HK-2 (cell line): ENCODE measurements at regions not wholly inside any gene's neighbourhood (a gene's known extent, or its start where the extent isn't known, plus 50 kb on each side); places are given as distances from the start of the nearest gene placed in this dataset.
A peak's percentile ranks its signal among the peaks of the same experiment; 100 is the strongest.
"Not testable (repeated sequence)": the region's sequence is repeated elsewhere in the genome, so short reads cannot be mapped to it uniquely, and the experiment has no call there.

Source experiments
- DNase-seq: peaks from one replicate; pipeline ENCODE4 v3.0.0-alpha.2; 2018; ENCODE audit not compliant: unreplicated experiment

DNA sequence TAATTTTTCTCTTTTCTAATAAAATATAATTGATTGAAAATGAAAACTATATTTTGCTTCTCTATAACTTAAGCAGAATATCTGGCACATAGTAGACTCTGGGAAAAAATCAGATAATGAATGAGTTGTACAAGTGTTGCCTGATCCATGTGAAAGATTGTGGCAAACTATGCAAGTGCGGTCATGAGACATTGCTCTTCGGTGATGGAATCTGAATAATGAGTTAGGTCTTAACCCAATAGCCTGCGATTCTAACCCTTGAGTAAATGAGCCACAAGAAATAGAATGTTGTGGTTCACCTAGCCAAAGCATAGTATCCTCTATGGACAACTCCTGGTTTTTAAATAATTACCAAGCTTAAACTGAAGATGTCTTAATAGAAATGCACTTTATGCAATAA is 333.7 kb upstream of the LUZP2 start:
- no peak for DNase-seq

DNA sequence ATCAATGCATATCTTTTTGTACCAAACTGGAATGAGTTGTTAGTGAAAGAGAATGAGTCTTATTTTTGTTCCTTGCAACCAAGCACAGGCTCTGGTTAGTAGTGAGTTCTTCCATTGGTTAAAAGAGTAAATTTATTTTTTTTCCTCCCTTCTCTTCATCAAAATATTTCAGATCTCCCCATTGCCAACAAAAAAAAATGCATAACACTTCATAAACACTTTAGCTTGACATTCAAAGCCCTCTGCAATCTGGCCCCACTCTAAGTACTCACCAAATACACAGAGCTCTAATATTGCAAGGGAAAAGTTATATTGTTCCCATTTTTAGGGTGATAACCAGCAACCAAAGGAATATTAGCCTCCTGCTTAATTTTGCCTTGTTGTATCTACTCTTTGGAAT is 333.0 kb upstream of the LUZP2 start:
- DNase-seq = no peak

DNA sequence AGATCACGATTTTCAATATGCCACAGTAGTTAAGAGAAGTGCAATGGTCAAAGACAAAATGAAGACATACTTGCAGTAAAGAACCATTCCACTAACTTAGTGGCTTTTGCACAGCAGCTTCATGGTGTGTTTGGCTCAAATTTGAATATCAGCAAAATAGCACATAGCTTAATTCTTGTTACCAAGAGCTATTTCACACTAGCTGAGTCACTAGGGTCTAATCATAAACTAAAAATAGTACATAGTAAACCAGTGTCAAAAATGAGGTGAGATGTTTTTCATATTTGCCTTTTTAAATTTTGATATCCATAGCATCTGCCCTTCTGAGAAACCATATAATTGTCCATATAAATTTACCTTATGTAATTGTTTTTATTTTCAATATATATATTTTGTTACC is 325.0 kb upstream of the LUZP2 start:
- DNase-seq = no peak

- no peak for DNase-seq
Measured at GRCh38 chr11:24181395-24182047, 315.3 kb upstream of the LUZP2 start.

- not testable (repeated sequence) for DNase-seq
Measured at GRCh38 chr11:24185535-24185934, 311.3 kb upstream of the LUZP2 start.

DNA sequence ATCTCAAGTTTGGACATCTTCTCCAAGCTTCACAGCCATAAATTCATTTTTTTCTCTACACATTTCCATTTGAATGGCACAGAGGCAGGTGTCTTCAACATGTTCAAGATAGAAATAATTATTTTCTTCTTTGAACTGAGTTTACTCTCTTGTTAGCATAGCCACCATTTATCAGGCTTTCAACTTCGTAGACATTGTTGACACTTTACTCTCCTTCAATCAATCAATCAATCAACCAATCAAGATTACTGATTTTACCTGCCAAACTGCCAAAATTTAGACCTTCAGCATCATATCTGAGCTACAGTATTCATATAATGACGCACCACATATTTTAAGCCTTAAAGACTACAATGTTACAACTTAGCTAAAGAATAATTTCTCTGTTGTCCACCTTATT is 300.1 kb upstream of the LUZP2 start:
- no peak for DNase-seq

DNA sequence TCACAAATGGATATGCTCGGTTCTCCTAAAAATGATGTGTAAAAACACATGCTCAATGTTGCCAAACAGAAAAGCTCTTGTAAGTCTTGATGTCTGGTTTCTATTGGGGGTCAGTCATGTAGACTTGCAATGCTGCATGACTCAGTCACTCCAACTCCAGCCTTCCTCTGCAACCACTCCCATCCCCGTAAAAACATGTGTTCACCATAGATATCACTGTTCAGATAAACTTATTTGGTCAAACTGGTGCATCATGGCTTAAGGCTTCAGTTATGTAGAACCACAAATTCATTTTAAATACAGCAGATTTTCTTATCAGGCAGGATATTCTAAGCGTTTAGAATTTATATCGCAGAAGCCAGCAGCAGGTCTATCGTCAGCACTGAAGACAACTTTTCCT is 298.4 kb upstream of the LUZP2 start:
- DNase-seq = no peak

DNA sequence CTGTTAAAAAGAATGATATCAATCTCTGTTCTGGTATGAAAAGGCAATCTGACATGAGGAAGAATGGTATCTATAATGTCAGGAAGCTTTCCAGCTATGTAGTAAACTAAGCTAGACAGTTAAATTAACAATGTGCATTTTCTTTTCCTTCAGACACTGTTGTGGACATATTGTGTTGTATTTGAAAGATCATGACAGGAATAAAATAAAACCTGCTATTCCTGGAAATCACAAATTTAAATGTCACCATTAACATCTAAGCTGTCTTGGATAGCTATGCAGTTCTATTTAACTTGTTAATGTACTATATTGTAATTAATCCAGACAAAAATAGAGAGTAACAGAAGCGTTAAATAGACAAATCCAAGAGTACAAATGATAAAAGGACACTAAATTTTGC is 297.4 kb upstream of the LUZP2 start:
- DNase-seq = no peak

DNA sequence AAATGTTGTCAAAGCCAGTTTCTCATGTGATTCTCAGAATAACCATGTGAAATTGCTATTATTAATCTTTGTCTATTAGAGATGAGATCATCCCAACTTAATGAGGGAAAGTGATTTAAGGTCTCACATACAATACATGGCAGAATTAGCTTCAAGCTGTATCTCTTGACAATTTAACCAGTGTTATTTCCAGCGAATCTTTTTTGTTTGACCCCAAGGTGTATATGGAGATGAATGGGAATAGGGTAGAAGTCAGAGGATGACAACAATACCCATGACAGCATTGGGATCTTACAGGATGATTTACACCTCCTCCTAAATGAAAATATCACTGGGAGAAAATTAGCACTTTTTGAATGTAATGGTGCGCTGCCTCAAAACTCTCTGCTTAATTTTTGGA is 290.8 kb upstream of the LUZP2 start:
- DNase-seq = no peak

DNA sequence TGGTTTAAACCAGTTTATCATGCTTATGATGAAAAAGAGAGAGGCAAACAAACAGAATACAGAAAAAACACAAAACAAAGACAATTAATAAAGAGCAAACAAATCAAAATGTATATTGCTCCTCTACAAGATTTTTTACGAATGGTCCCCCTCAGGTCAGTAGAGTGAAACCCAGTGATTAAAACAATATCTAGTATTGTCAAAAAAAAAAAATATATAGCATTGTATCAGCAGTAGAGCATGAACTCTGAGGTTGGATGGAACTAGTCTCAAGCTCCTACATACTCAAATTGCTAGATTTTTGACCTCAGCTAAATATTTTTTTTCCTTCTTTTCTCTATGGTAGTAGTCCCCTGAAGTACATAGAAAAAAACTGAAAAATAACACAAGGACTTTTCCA is 290.3 kb upstream of the LUZP2 start:
- DNase-seq = no peak

DNA sequence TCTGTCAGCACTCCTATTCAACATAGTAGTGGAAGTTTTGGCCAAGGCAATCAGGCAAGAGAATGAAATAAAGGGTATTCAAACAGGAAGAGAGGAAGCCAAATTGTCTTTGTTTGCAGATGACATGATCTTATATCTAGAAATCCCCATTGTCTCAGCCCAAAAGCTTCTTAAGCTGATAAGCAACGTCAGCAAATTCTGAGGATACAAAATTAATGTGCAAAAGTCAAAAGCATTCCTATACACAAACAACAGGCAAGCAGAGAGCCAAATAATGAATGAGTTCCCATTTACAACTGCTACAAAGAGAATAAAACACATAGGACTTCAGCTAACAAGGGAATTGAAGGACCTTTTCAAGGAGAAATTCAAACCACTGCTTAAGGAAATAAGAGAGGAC is 280.4 kb upstream of the LUZP2 start:
- no peak for DNase-seq

DNA sequence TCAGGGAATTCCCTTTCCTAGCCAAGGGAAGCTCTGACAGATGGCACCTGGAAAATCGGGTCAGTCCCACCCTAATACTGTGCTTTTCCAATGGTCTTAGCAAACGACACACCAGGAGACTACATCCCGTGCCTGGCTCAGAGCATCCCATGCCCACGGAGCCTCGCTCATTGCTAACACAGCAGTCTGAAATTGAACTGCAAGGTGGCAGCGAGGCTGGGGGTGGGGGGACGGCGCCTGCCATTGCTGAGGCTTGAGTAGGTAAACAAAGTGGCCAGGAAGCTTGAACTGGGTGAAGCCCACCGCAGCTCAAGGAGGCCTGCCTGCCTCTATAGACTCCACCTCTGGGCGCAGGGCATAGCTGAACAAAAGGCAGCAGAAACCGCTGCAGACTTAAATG is 279.5 kb upstream of the LUZP2 start:
- not testable (repeated sequence) for DNase-seq

DNA sequence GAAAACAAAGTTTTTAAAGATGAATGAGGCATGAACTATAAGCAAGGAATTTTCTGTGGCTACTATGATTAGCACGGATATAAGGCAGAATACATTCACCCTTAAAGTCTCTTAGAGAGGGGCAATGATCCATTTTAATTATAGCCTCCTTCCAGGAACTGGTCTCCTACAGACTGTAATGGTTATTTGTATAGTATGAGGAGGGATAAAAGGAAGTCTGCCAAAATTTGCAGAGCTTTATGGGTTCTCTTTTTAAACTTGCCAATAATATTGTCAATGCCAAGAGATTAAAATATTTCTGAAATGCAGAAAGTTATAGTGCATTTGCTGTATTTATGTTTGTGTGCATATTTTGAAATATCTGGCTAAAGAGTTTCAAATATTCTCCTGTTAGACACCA is 271.4 kb upstream of the LUZP2 start:
- no peak for DNase-seq

DNA sequence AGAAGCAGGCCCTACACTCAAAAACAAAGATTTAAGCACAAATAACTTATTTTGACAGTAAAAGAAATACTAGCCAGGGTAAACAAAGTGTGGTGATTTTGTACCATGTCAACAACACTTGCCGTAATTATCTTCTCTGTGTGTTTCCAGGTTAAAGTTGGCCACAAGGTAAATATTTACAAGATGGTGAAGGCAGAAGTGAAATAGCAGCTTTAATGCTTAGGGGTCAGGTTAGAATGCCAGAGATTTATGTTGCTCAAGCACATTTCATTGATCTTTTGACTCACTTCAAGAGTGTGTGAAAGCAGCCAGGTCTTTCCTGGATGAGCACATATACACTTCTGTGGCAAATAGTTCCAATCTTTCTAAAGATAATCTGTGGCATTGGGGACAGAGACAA is 270.2 kb upstream of the LUZP2 start:
- no peak for DNase-seq

DNA sequence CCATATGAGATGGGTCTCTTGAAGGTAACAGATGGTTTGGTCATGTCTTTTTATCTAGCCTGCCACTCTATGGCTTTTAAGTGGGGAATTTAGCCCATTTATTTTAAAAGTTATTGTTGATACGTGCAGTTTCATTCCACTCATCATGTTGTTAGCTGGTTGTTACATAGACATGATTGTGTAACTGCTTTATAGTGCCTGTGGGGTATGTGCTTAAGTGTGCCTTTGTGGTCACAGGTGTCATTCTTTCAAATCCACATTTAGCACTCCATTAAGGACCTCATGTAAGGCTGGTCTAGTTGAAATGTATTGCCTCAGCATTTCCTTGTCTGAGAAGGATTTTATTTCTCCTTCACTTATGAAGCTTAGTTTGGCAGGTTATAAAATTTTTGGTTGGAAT is 263.8 kb upstream of the LUZP2 start:
- DNase-seq = no peak

DNA sequence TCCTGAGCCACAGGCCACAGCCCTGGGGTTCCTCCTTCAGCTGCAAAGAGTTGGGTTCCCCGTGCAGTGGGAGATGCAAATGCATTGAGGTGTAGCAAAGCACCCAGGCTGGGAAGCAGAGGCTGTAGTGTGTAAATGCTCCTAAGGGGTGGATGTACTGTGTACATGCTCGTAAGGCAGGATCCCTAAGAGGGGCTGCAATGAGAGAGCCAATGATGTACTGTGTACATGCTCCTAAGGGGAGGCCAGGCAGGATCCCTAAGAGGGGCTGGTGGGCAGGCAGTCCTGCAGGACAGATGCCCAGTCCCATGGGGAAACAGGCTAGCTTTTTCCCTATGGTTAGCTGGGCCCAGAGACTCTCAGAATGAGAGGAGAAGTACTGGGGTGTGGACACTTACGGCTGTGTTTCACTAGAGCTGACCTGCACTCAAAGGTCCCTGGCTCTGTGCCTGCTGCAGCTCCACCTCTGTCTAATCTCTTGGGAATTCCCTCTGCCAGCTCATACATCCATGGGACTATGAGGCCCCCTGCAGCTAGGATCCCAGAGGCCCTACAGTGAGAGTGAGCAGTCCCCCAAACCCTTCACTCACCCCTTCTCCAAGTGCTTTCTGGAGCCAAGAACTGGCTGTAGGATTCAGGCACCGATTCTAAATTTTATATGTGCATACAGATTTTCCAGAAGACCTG is 261.9 kb upstream of the LUZP2 start:
- peak; percentile 29 for DNase-seq

DNA sequence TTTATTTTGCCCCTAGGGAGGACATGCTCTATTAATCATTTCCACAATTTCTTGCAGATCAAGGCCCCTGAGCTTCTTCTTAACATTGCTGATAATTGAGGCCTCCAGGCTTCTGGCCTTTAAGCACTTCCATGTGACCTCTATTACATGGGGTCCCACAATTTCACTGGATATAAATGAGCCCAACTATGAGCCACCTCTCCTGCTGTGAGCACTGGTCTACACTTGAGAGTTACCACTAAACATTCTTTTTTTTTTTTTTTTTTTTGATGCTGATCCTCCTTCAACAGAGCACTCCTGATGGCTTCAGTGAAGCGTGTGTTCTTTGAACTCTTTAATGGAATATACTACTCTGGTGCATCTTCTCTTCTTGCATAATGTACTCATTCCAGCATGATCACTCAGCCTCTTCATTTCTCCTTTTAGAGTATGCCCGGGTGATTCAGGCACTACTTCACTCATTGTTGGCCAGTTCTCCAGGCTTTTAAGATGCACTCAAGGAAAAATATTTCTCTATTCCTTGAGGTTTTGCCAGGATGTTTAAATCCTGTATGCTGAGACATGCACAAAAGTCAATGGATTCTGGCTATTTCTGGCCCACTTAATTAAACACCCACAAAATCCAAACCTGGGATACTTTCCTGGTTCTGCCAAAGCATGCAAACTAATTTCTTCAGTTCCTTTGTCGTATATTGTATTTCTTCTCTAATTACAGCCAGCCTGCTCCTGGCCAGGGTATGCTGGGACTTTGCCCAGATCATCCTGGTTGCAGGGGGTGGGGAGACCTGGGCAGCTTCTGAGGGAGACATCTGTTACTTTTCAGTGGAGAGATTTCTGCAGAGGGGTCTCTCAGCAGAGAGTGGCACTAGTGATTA is 257.8 kb upstream of the LUZP2 start:
- no peak for DNase-seq

GRCh38 chr11:24239930-24240329 is 256.9 kb upstream of the LUZP2 start:
- no peak for DNase-seq

DNA sequence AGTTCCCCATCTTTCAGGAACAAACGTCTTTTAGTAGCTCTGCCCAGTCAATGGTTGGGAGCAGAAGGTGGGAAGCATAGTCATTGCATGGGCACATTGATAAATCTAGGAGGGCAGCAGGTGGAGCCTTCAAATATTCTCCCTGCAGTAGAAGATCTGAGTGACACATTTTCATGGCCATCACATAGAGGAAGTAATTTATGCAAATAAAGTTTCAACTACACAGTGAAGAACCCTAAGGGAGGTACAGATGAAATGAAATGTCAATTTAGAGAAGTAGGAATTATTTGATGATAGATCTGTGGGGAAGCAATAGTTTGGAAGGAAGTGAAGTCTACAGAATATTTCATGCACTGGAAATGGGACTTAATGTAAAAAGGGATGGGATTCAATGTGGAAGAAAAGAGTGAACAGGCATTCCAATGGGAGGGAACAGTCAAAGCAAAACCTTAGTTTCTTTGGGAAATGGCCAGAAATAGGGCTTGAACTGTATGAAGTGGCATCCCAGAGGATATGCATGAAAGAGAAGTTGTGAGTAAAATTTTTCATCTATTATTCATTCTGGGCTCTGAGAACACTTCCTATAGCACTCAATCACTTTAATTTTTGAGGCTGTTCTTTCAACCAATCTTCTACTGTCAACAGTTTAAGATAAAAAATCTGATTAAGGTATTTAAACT is 256.2 kb upstream of the LUZP2 start:
- no peak for DNase-seq

- no peak for DNase-seq
Measured at GRCh38 chr11:24246715-24247114, 250.1 kb upstream of the LUZP2 start.

GRCh38 chr11:24247846-24248245 is 249.0 kb upstream of the LUZP2 start:
- no peak for DNase-seq

DNA sequence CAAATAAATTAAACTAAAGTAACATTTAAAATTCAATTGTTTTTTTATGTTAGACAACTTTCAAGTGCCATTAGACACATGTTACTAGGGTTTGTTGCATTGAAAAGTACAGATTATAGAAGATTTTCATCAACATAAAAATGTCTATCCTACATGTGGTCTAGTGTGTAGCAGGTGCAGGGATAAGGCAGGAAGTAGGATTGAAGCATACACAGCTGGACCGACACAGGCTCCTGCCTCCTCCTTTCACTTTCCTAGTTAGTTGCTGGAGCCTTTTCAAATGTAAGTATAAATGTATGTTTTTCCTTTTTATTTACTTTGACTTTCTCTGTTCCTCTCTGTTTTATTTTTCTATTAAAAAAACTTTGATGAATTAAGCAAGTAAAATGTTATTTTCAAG is 246.9 kb upstream of the LUZP2 start:
- DNase-seq = no peak
